Right ventricle myocardium superior (tissue), 1 donor: ENCODE measurements at regions not wholly inside any gene's neighbourhood (a gene's known extent, or its start where the extent isn't known, plus 50 kb on each side); places are given as distances from the start of the nearest gene placed in this dataset.

Source experiments
- ATAC-seq: fragments of 200-7000 bp; cut with Tn5 transposase; one replicate; pipeline ENCODE4 v1.9.1; 2020; ENCODE audit warnings: mild to moderate bottlenecking; ENCODE audit not compliant: poor library complexity
- DNase-seq: peaks from one replicate; pipeline ENCODE4 v3.0.0-alpha.2; 2020
- intact Hi-C: fragments of 100-400 bp; cut with DNase I; formaldehyde crosslinking; loops from one replicate; pipeline ENCODE4 v1.11.2; 2022
- donor health status: DM: no; HTN: yes; CAD: no; lungs with severe emphysema.

DNA sequence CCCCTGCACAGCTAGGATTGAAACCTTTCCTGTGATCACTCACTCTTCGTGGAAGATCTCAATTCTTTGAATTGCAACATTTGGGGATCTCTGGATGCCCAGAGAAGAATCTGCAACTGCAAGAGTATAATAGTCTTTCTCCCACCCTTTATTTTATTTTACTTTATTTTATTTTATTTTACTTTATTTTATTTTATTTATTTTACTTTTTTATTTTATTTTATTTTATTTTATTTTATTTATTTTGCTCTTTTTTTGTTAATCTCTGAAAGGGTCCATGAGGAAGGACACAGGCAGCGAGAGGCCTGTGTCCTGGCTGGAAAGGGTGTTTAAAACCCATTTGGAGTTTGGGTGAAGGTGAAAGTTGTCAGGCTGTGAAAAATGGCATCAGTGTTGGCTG is 181.4 kb downstream of the TMEM182 start:
- intact Hi-C loops = no loop called here
- ATAC-seq (no peak), DNase-seq (no peak)

DNA sequence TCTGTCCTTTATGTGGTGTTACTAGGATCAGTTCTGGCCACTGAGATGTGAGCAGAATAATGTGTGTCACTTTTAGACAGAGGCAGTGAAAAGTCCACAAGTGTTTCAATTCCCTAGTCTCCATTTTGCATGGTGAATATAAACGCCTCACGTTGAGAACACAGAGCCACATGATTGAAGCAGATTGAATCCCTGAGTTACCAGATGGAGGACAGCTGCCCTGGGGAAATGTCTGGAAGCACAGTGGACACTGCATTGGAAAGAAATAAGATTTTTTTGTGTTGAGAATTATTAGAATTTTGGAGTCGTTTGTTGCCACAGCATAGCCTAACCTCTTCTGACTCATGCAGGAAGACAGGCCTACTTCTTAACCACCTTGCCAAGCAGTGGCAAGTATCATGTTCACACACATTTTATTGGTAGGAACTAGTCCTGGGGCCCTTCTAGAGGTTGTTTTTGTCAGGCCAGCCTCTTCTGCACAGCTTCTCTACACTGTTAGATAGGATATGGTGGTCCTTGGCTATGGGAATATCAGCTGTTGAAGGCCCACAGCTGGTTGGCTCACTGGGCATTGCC is 188.6 kb downstream of the TMEM182 start:
- intact Hi-C loops = no loop called here
- ATAC-seq = no peak
- no peak for DNase-seq

DNA sequence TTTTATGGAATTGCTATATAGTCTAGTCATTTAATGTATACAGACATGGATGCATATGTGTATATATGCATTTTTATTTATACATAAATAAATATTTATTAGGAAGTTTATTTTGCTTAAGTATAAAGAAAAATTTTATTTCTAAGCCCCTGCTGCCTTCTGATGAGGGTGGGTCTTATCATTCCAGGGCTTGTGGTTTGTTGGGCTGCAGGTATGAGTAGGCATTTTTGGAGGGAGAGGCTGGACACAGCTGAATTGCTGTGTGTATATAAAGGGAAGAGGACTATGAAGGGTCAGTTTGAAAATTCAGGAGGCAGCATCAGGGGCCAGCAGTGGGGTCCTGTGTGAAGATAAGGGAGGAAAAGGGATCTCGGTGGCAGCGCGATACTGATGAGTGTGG is 189.4 kb downstream of the TMEM182 start:
- intact Hi-C loops = no loop called here
- DNase-seq (no peak), ATAC-seq (no peak)

DNA sequence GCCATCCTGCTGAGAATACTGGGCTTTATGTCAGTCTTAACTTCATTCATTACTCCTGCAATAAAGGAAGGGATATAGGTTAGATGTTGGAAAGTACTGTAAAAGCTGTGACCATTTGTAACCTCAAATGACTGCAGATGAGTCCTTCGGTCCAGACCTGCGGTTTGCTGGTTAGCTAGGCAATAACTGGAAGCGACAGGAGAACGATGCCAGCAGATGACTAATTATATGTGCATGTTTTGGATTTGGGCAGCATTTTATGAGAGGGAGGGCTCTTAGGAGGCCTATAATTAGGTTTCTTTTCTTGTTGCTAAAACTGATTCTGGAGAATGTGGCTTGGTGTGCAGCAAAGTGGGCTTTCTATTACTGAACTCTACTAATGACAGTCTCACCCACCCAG is 205.6 kb downstream of the TMEM182 start:
- intact Hi-C loops = no loop called here
- DNase-seq (no peak), ATAC-seq (no peak)

DNA sequence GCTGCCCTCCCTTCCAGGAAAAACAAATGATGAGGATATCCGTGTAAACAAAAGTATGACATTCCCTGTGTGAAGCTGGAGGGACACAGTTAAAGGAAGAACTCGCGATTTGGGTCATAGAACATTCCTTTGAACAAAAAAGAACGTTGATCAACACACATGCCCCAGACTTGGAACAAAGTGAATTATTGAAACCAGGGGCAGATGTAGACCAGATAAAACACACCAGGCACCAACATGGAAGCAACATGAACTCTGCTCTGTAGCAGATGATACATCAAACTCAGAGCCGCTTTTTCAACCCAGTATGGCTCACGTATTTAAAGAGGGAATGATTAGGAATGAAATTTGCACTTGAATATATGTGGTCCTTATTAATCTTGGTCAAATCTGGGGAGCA is 206.5 kb downstream of the TMEM182 start:
- ATAC-seq (no peak), DNase-seq (no peak)
- intact Hi-C loops = no loop called here

DNA sequence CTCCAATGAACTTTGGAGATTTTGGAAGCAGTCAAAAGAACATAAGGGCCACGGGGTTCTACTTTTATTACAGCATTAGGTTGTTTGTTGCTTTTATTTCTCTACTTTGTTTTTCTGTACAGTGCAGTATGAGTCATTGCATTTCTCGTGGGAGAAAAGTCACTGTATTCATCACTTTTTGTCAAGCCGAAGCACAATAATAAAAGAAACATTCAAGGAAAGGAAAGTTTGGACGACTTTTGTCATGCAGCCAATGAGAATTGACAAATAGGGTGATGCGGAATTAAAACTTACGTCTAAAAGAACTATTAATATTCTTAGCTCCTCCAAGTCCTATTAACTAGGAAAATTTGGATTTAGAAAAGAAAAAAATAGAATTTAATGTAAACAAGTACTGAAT is 209.9 kb downstream of the TMEM182 start:
- ATAC-seq (no peak), DNase-seq (no peak)
- intact Hi-C loops = no loop called here

DNA sequence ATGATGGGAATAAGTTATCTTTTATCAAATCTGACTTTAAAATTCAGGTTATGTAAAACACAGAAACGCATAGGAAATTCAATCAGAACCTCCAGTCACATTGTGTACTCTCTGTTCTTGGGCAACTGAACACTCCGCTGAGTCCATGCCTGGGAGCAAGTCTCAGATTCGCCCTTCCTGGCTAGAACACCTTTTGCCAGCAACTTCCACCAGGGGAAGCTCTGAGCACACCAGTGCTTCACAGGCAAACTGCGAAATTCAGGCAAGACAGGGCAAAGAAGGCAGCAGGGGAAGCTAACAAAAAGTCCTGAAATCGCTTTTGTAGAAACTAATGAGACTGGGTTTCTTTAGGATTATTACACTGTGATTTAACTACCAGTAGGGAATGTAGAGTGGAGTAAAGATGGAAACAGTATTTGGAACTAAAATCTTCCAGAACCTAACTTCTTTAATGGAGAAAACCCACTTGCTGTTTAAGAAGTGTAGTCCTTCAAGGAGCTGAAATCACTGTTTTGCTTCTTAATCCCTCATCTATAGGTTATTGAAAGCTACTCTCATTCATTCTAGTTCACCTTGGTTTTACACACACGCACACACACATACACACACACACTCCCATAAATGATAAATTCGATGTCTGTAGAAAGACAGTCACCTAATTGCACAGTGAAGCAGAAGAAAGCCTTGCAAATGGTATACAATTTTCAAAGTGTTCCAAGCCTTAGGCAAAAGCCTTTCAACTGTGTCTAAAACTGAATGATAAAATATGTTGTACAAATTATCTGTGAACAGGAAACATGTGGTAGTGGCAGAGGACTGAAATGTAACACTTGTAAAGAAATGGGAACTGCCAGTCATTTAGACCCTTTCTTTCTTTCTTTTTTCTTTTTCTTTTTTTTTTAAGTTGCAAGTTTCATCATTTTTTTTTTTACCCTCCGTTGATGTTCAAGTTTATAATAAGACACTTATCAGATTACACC is 214.5 kb downstream of the TMEM182 start:
- intact Hi-C loops = no loop called here
- ATAC-seq = peak; percentile 64
- no peak for DNase-seq

DNA sequence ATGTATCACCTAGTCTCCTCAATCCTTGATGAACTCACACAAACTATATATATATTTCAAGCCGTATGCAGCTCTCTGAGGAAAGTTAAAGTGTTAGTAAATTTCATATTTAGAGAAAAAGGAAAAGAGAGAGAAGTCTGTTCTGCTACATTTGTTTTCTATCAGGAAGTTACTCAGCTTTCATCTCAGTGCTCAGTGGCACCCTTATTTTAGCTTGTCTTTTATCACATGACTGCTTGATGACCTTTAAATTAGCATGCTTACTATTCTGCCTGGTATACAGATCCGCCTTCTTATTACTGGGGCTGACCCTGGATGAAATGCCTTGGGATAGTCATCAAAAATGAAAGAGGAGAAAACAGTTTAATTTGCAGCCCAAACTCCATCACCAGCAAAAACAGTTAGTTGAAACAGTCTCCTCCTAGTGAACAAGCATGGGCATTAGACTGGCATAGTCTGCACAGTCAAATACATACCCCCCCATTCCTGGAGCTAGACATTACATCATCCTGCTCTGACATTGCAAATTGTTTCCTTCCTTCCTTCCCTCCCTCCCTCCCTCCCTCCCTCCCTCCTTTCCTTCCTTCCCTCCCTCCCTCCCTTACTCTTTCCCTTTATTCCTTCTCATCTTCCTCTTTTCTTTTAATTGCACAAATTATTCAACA is 215.7 kb downstream of the TMEM182 start:
- ATAC-seq (no peak), DNase-seq (no peak)
- intact Hi-C loops = no loop called here

DNA sequence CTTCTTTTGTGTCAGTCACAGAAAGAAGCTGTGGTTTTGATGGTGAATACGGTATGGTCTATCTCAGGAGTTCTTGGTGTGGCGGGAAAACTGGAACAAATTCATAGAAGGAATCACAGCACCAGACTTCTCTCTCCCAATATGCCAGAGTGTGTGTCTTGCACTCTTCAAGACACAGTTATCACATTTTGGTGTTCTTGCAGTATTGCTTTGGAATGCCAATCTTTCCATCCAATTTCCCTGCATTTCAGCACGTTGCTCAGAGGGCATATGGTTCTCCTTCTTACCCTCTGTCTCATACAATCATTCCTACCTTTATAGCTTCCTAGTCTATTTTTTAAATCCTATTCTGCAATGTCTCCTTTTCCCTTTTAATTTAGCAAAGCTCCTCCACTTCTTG is 216.3 kb downstream of the TMEM182 start:
- DNase-seq (no peak), ATAC-seq (no peak)
- intact Hi-C loops = no loop called here

DNA sequence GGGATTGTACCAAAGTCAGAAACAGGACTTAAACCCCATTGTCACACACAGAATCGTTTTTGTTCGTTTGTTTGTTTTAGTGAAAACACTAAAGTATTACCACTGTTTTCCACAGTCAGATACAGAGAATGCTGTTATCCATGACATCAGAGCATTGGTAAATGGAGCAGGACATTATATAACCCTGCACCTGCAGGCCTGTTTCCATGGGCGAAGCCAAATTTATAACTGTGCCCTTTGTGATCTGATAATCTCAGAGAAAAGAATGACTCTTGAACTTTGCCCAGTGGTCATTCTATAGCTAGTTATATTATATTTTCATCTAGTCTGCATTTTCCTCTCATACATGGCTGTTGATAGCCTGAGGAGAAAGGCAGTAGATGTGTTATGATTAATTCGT is 217.6 kb downstream of the TMEM182 start:
- ATAC-seq (no peak), DNase-seq (no peak)
- intact Hi-C loops = no loop called here

DNA sequence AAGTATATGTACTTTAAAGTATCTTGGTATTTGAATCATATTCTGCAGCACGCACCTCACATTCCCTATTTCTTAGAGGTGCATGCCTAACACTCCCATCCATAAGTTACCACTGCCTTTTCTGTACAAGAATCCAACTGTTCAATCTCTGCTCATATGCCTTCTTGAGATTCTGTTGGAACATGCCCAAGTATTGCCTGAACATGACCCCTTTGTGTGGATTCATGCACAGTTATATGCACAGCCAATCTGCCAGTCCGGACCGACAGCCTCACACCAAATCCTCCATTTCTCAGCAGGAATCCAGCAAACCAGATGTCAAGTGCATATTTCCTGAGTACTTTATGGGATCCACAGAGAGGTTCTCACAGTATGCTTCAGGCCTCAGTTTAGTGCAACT is 222.0 kb downstream of the TMEM182 start:
- ATAC-seq (no peak), DNase-seq (no peak)
- intact Hi-C loops = no loop called here

DNA sequence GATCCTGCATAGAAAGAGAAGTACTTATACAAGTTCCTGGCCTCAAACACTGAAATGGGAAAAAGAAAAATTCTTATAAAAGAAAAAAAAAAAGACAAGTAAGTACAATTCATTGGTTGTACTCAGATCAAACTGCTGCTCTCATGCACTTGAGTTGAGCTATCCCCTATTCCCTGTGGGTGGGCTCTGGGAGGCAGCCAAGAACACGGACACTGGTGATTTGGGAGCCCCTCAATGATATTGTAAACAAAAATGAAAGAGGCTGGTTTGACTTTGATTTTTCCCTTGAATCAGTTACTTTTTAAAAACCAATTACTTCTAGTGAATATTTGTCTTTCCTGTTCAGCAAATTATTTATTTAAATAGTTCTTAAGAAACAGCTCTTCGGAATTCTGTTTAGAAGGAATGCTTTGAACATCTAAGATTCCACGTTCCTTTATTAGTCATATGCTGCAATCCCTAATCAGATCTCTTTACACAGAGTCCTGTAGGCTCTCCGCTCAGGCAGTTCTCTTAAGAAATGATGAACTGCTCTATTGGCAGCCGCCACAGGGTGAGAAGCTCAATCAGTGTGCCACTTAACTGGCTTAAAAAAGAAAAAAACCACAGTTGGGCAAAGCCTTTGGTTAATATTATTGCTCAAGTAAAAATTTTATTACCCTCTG is 225.1 kb downstream of the TMEM182 start:
- ATAC-seq (no peak), DNase-seq (no peak)
- intact Hi-C loops = no loop called here

DNA sequence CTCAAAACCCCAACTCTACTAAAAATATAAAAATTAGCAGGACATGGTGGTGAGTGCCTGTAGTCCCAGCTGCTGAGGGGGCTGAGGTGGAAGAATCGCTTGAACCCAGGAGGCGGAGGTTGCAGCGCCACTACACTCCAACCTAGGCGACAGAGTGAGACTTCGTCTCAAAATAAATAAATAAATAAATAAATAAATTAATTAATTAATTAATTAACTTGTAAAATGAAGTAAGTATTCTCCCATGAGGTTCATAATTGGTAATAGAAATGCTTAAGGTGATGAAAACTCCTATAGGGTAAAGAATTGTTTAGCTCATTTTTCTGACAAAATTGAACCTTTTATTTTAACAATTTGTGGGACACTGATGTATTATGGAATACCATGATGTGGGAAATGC is 230.8 kb downstream of the TMEM182 start:
- intact Hi-C loops = no loop called here
- DNase-seq (no peak), ATAC-seq (no peak)

DNA sequence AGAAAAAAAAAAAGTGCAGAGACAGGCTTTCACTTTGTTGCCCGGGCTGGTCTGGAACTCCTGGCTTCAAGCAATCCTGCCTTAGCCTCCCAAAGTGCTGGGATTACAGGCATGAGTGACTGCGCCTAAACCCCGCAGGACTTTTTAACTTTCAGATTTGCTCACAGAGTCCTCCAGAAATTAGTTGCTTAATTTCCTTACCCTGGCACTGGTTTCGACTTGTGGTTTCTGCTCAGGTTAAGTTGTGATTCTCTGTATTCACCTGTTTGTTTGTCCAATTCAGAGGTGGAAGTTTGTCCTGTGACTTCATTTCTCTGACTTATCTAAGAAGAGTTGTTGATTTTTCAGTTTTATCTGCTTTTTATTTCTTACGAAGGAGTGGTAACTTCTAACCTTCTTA is 238.1 kb downstream of the TMEM182 start:
- DNase-seq (no peak), ATAC-seq (no peak)
- intact Hi-C loops = no loop called here

DNA sequence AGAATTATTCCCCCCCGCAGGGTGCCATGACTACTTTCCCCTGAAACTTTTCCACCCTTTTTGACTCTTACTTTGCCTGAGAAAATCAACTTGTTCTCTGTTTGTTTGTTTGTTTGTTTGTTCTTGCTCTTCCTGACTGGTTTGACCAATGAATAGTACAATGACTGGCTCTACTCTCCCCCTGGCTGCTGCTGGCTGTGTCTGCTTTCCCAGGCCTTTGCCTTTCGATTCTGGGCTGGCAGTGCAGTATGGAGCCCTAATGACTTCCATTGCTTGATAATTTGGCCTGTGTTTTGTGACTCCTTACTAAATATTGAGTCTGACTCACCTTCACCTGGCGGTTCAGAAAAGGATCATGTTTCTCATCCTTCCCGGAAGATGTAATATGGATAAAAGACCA is 241.1 kb downstream of the TMEM182 start:
- no peak for ATAC-seq
- DNase-seq = no peak
- intact Hi-C loops = no loop called here

DNA sequence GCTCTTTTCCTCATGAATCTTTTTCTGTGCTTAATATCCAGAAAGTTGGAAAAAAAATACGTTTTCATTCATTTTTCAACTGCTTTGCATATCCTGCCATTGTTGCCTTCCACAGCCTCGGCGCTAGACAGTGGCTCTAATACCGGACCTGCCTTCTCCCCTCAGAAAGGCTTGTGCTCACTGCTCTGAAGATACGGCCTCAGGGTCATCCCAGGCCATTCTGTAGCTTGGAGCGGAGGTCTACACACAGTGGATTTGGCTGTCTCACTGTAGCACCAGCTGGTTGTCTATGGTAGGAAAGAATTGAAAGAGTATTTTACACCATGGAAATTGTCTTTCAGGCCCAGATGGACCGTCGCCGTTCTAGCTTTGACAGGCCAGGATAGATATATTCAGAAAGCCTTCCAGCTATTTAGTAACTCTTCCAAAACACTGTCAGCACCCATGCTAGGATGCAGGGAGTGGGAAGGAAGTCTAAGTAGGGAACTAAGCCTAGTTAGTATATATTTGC is 242.0 kb downstream of the TMEM182 start:
- ATAC-seq = no peak
- intact Hi-C loops = no loop called here
- DNase-seq = no peak

DNA sequence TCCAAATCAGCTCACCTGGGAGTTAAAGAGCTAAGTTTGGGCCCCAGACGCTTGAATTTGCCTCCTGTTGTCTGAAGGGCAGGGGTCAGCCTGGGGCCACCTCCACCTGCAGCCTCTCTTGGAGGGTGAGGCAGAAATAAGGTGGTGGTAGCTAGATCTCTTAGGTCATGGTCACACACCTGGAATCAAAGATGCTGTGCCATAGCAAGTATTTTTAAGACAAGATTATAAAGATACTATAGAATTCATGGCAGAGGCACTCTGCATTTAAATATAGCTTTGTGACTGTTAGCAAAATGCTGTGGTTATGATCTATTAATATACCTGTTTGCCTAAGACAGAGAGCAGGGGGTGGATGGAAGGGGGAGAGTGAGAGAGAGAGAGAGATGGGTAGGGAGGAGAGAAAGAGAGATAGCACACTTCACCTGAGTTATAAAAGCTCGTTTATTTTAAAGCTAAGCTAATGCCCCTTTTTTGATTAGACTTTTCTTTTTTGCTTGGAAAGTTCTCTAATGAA is 242.7 kb downstream of the TMEM182 start:
- no peak for DNase-seq
- ATAC-seq = no peak
- intact Hi-C loops = no loop called here

DNA sequence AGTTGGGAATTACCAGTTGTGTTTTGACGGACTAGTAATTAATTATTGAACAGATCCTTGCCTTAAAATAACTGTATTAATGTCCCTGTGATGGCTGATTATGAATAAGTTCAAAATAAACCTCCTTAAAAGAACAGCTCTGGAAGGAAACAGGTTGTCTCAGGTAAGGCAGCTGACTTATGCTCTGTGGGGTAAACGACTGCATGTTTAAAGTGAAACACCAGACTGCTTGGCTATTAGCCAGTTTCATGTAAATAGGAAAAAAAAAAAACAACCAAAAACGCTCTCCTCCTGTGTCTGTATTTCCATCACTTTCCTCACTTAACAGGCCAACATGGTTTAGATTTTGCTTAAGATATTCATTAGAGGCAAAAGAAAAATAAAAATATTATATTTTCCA is 243.6 kb downstream of the TMEM182 start:
- no peak for ATAC-seq
- intact Hi-C loops = no loop called here
- DNase-seq = no peak

DNA sequence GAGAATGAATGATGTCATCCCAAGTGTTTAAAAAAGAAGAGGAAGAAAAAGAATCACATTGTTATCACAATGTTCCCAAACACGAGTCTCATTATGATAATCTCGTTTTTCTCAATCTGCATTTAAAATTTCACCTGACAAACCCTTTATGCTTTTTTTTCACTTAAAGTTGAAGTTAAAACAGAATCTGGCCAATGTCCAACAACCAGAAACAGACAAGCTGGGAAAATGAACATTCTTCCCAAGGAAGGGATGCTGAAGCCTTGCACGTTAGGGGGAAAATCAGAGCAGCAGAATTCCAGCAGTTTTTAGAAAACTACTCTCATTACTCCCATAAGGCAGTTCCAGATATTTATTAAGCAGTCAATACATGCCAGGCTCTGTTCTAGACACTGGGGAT is 245.3 kb downstream of the TMEM182 start:
- intact Hi-C loops = no loop called here
- DNase-seq = no peak
- ATAC-seq = no peak
